Kidney (tissue), 13 donors: ENCODE measurements at regions not wholly inside any gene's neighbourhood (a gene's known extent, or its start where the extent isn't known, plus 50 kb on each side); places are given as distances from the start of the nearest gene placed in this dataset.
A peak's percentile ranks its signal among the peaks of the same experiment; 100 is the strongest.

Experiments used
- DNase-seq, 5 donors: peaks; one replicate each; pipeline ENCODE4 v3.0.0-alpha.2; 2013 to 2020
- FAIRE-seq: peaks from 2 replicates; lab custom pipeline; 2012; peaks lifted over from hg19 to GRCh38; lab: Jason Lieb, UNC
- H3K27ac ChIP-seq, 2 donors: one replicate each; pipeline ENCODE4 v1.7.0; 2013; ENCODE audit warnings: low read depth in 2 of 2, low read length in 2 of 2, inconsistent platforms in 1 of 2
- H3K27me3 ChIP-seq: one replicate; pipeline ENCODE4 v1.7.1; 2013; ENCODE audit warnings: low read length, inconsistent platforms; ENCODE audit not compliant: control insufficient read depth, insufficient read depth
- H3K36me3 ChIP-seq, 3 donors: one replicate each; pipeline versions ENCODE4 v1.7.0 to v1.7.1; 2013; ENCODE audit warnings: low read length in 3 of 3, control low read depth in 1 of 3, inconsistent platforms in 1 of 3; ENCODE audit not compliant: insufficient read depth in 3 of 3, control insufficient read depth in 2 of 3
- H3K4me1 ChIP-seq, 3 donors: one replicate each; pipeline versions ENCODE4 v1.7.0 to v1.7.1; 2013; ENCODE audit warnings: low read length in 3 of 3, inconsistent platforms in 1 of 3, low read depth in 1 of 3; ENCODE audit not compliant: control insufficient read depth in 2 of 3, insufficient read depth in 2 of 3
- H3K4me3 ChIP-seq, 3 donors: one replicate each; pipeline versions ENCODE4 v1.7.0 to v1.8.1; 2013; ENCODE audit warnings: low read length in 3 of 3, control low read depth in 1 of 3, inconsistent platforms in 1 of 3
- H3K9ac ChIP-seq, 3 donors: one replicate each; pipeline versions ENCODE4 v1.7.0 to v1.7.1; 2013; ENCODE audit warnings: low read length in 3 of 3, control low read depth in 1 of 3, inconsistent platforms in 1 of 3
- H3K9me3 ChIP-seq, 3 donors: one replicate each; pipeline versions ENCODE4 v1.7.0 to v1.7.1; 2013; ENCODE audit warnings: low read length in 3 of 3, control low read depth in 1 of 3, inconsistent platforms in 1 of 3; ENCODE audit not compliant: control insufficient read depth in 2 of 3, insufficient read depth in 1 of 3
- CTCF ChIP-seq: IDR thresholded peaks from 3 replicates; pipeline ENCODE4 v1.5.1; 2012; ENCODE audit warnings: mild to moderate bottlenecking, moderate library complexity, borderline replicate concordance; ENCODE audit not compliant: insufficient read depth; ENCODE audit errors: extremely low read depth
- intact Hi-C: fragments of 100-400 bp; cut with DNase I; formaldehyde crosslinking; loops from one replicate; pipeline ENCODE4 v1.11.1; 2022
- donor health status: control.
- donor health status: control.
- donor health status: control.
- donor health status: control.
- donor health status: control.
- donor health status: DM: yes; HTN: yes; CAD: no.
- donor health status: Normal renal cell carcinoma (clear cell type).

GRCh38 chr13:50152655-50153309 is 137.5 kb downstream of the KCNRG start:
- H3K9me3 ChIP-seq = no peaks in the 10 kb centered on the region
- no peak overlapping the region for H3K9ac ChIP-seq
- H3K4me3 ChIP-seq = peak overlapping the region in 2 of 3 donors; percentile 35 to 53
- intact Hi-C loops = no loop called here
- no peak overlapping the region for H3K27ac ChIP-seq
- TF ChIP-seq CTCF = no peak
- no peak for FAIRE-seq
- no peaks in the 10 kb centered on the region for H3K36me3 ChIP-seq
- no peaks in the 10 kb centered on the region for H3K27me3 ChIP-seq
- H3K4me1 ChIP-seq = peaks cover 0 to 2% (median 0%) of the 10 kb centered on the region in 3 donors
- DNase-seq = no peak

- H3K36me3 ChIP-seq = no peaks in the 10 kb centered on the region
- H3K4me3 ChIP-seq = no peak overlapping the region
- no peaks in the 10 kb centered on the region for H3K9me3 ChIP-seq
- intact Hi-C loops = no loop called here
- no peaks in the 10 kb centered on the region for H3K27me3 ChIP-seq
- DNase-seq (no peak), FAIRE-seq (no peak)
- H3K9ac ChIP-seq = no peak overlapping the region
- no peak for TF ChIP-seq CTCF
- no peak overlapping the region for H3K27ac ChIP-seq
- peaks cover 0 to 2% (median 0%) of the 10 kb centered on the region in 3 donors for H3K4me1 ChIP-seq
Measured at GRCh38 chr13:50153401-50153800, 138.2 kb downstream of the KCNRG start.

- no peak for FAIRE-seq
- no peak overlapping the region for H3K9ac ChIP-seq
Measured at GRCh38 chr13:50153876-50154275, 138.6 kb downstream of the KCNRG start.

More at GRCh38 chr13:50153876-50154275, 138.6 kb downstream of the KCNRG start:
- TF ChIP-seq CTCF = no peak
- intact Hi-C loops = no loop called here
- H3K4me1 ChIP-seq = peaks cover 0 to 2% (median 0%) of the 10 kb centered on the region in 3 donors
- DNase-seq = no peak
- H3K36me3 ChIP-seq = no peaks in the 10 kb centered on the region
- H3K4me3 ChIP-seq = no peak overlapping the region
- no peak overlapping the region for H3K27ac ChIP-seq
- H3K9me3 ChIP-seq = no peaks in the 10 kb centered on the region
- no peaks in the 10 kb centered on the region for H3K27me3 ChIP-seq
